ENCODE measurements at regions not wholly inside any gene's neighbourhood (a gene's known extent, or its start where the extent isn't known, plus 50 kb on each side); places are given as distances from the start of the nearest gene placed in this dataset.

GRCh38 chr22:19591568-19591967, 67.4 kb upstream of the CLDN5 start:
- 65 to 66% methylated on average over 2 of the region's 2 CpGs for WGBS, 2 donors
- TF ChIP-seq POLR2A (IDR thresholded peaks at IDR 0.05) (no peak), CTCF (IDR thresholded peaks at IDR 0.05) (no peak)

GRCh38 chr22:19592464-19592863, 68.3 kb upstream of the CLDN5 start:
- 95% methylated on average over 4 of the region's 4 CpGs for WGBS, 2 donors
- no peak overlapping the region for H3K4me3 ChIP-seq (ENCODE audit: low read depth, poor library complexity, severe bottlenecking)
- TF ChIP-seq CTCF (IDR thresholded peaks at IDR 0.05), result no peak
- TF ChIP-seq POLR2A (IDR thresholded peaks at IDR 0.05), result no peak
- intact Hi-C loops (cut with DNase I; ENCODE audit: low total_unique reads), result no loop called here
- no peak for DNase-seq (ENCODE audit: low spot score in 2 of 2)

More at GRCh38 chr22:19591568-19591967, 67.4 kb upstream of the CLDN5 start:
- no peak for DNase-seq (ENCODE audit: low spot score in 2 of 2)
- no peak overlapping the region for H3K4me3 ChIP-seq (ENCODE audit: low read depth, poor library complexity, severe bottlenecking)
- intact Hi-C loops (cut with DNase I; ENCODE audit: low total_unique reads), result no loop called here

GRCh38 chr22:19593991-19594569, 69.9 kb upstream of the CLDN5 start:
- no peak for TF ChIP-seq CTCF (IDR thresholded peaks at IDR 0.05)
- TF ChIP-seq POLR2A (IDR thresholded peaks at IDR 0.05), result no peak
- 47 to 56% methylated on average over 7 of the region's 7 CpGs for WGBS, 2 donors
- no peak overlapping the region for H3K4me3 ChIP-seq (ENCODE audit: low read depth, poor library complexity, severe bottlenecking)
- intact Hi-C loops (cut with DNase I; ENCODE audit: low total_unique reads), result no loop called here
- DNase-seq (ENCODE audit: low spot score in 2 of 2), result no peak

GRCh38 chr22:19595532-19595931, 71.3 kb upstream of the CLDN5 start:
- intact Hi-C loops (cut with DNase I; ENCODE audit: low total_unique reads), result no loop called here
- TF ChIP-seq CTCF (IDR thresholded peaks at IDR 0.05) (no peak), POLR2A (IDR thresholded peaks at IDR 0.05) (no peak)
- DNase-seq (ENCODE audit: low spot score in 2 of 2), result no peak

GRCh38 chr22:19596680-19597398, 72.6 kb upstream of the CLDN5 start:
- no peak for DNase-seq (ENCODE audit: low spot score in 2 of 2)
- WGBS, 2 donors, result 77 to 79% methylated on average over 20 of the region's 20 CpGs
- no peak overlapping the region for H3K4me3 ChIP-seq (ENCODE audit: low read depth, poor library complexity, severe bottlenecking)
- TF ChIP-seq POLR2A (IDR thresholded peaks at IDR 0.05) (no peak), CTCF (IDR thresholded peaks at IDR 0.05) (no peak)
- intact Hi-C loops (cut with DNase I; ENCODE audit: low total_unique reads), result no loop called here

More at GRCh38 chr22:19595532-19595931, 71.3 kb upstream of the CLDN5 start:
- no peak overlapping the region for H3K4me3 ChIP-seq (ENCODE audit: low read depth, poor library complexity, severe bottlenecking)
- 80 to 81% methylated on average over 7 of the region's 7 CpGs for WGBS, 2 donors

Measured in lower leg skin (tissue), 4 donors.